ENCODE measurements at regions not wholly inside any gene's neighbourhood (a gene's known extent, or its start where the extent isn't known, plus 50 kb on each side); places are given as distances from the start of the nearest gene placed in this dataset.
A peak's percentile ranks its signal among the peaks of the same experiment; 100 is the strongest.

DNA sequence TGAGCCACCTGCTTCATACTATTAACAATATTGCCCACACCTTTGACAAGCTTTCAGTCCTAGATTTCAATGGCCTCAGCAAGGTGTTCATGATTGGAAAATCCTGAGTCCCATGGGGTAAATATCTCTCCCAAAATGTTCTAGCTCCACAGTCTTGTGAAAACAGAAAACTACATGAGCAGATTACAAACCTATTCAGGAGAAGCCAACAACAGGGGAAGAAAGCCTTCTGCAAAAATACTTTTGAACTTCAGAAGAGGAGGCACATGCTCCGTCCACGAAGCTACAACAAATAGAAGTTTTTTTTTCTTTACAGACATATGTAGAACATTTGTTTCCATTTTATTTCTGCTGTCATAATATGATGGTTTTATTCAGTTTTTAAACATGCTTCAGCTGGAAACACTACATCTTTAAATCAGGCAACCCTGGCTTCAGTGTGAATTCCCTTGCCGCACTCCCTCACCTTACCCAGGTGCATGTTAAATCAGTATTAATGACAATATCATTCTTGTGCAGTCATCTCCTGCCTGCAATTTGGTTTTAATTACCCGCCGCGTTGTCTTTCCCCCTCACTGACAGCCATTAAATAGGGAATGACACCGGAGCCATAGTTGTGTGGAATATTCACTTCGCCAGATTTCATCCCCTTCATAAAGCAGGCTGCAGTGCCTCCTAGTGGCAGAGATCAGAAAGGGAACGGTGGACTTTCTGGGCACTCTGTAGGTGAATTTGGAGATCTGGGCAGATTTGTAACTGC is 725.5 kb upstream of the ARRDC4 start:
- H3K27me3 Mint-ChIP-seq, result no peaks in the 10 kb centered on the region
- no peak for ATAC-seq (ENCODE audit: low read depth in 2 of 2)
- H3K36me3 Mint-ChIP-seq, result no peaks in the 10 kb centered on the region
- no peak overlapping the region for H3K4me3 Mint-ChIP-seq
- no peak overlapping the region for H3K27ac Mint-ChIP-seq
- H3K9me3 Mint-ChIP-seq, result peaks cover 0 to 13% (median 3%) of the 10 kb centered on the region in 7 donors
- H3K4me1 Mint-ChIP-seq, result no peaks in the 10 kb centered on the region
- no peak for DNase-seq

DNA sequence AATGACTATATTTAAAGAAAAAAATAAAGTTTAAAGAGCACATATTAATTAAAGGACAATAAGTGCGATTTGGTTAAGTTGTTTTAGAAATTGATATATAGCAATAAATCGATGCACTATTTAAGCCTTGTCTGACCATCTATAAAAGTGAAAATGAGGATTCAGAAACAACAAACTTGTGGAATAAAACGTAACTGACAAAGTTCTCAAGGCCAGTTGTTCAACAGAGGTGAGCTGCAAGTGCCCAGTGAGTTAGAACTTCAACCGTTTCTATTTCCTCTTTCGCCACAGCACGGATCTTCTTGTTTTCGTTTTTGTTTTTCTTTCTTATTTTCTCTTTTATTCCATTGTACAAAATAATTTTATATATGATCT is 724.9 kb upstream of the ARRDC4 start:
- DNase-seq (no peak), ATAC-seq (ENCODE audit: low read depth in 2 of 2) (no peak)
- Mint-ChIP-seq H3K36me3 (no peaks in the 10 kb centered on the region), H3K4me3 (no peak overlapping the region), H3K27ac (no peak overlapping the region), H3K4me1 (no peaks in the 10 kb centered on the region), H3K9me3 (peaks cover 0 to 13% (median 2%) of the 10 kb centered on the region in 7 donors), H3K27me3 (no peaks in the 10 kb centered on the region)

DNA sequence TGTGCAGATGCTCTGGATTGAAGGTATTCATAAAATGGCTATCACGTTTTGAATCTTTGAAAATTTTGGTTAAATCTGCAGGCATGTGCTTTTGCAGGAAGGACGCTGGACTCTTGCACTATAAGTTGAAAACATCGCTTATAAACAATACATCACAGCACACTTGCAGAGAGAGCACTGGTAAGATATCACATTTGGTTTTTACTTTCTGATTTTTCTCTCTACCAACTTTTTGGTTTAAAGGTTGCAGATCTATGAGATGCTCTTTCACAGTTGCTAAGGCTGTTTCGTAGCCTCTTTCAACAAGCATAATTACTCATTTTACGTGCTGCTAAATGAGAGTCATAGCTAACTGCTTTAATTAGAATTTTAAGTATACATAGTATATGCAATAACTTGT is 724.4 kb upstream of the ARRDC4 start:
- ATAC-seq (ENCODE audit: low read depth in 2 of 2), result no peak
- no peaks in the 10 kb centered on the region for H3K27me3 Mint-ChIP-seq
- H3K9me3 Mint-ChIP-seq, result peaks cover 0 to 13% (median 2%) of the 10 kb centered on the region in 7 donors
- no peaks in the 10 kb centered on the region for H3K36me3 Mint-ChIP-seq
- DNase-seq, result no peak
- no peaks in the 10 kb centered on the region for H3K4me1 Mint-ChIP-seq
- no peak overlapping the region for H3K4me3 Mint-ChIP-seq
- no peak overlapping the region for H3K27ac Mint-ChIP-seq

DNA sequence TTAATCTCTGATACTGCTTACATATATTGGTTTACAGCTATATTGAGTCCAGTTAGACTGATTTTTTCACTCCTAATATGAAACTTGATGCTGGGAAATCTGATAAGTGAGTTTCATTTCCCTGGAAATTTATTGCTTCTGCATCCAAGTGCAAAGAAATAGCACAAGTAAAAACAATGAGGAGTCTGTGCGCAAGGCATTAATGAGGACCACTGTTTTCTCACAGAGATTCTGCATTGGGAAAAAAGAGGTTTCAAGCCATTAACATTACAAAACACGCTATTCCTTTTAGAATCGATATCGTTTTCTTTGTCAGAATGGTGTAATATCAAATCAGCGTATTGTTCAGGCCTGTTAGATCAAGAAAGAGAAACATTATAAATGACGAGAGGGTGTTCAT is 723.3 kb upstream of the ARRDC4 start:
- Mint-ChIP-seq H3K36me3 (no peaks in the 10 kb centered on the region), H3K9me3 (peaks cover 0 to 13% (median 2%) of the 10 kb centered on the region in 7 donors), H3K27me3 (no peaks in the 10 kb centered on the region), H3K27ac (no peak overlapping the region), H3K4me1 (no peaks in the 10 kb centered on the region), H3K4me3 (no peak overlapping the region)
- DNase-seq, result no peak
- ATAC-seq (ENCODE audit: low read depth in 2 of 2), result no peak

DNA sequence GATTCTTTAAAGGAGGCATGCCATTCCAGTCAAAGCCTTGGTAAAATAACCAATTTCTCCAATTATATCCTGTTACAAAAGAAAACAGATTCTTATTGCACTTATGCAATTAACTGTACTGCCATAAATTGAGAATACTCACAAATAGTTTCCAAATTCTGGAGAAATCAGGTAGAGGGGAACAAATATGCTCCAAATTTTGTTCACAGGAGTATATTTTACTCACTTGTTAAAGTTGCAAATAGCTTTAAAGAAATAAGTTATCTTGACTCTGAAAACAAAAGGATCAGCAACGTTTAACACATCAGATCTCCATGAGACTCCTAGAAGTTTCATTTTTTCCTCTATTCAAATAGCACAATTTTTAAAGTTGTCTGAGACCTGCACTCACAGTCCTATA is 712.1 kb upstream of the ARRDC4 start:
- ATAC-seq (ENCODE audit: low read depth in 2 of 2), result no peak
- DNase-seq, result no peak
- no peak overlapping the region for H3K27ac Mint-ChIP-seq
- no peaks in the 10 kb centered on the region for H3K36me3 Mint-ChIP-seq
- H3K4me3 Mint-ChIP-seq, result no peak overlapping the region
- peaks cover 2 to 32% (median 14%) of the 10 kb centered on the region in 7 donors for H3K9me3 Mint-ChIP-seq
- no peaks in the 10 kb centered on the region for H3K27me3 Mint-ChIP-seq
- no peaks in the 10 kb centered on the region for H3K4me1 Mint-ChIP-seq

DNA sequence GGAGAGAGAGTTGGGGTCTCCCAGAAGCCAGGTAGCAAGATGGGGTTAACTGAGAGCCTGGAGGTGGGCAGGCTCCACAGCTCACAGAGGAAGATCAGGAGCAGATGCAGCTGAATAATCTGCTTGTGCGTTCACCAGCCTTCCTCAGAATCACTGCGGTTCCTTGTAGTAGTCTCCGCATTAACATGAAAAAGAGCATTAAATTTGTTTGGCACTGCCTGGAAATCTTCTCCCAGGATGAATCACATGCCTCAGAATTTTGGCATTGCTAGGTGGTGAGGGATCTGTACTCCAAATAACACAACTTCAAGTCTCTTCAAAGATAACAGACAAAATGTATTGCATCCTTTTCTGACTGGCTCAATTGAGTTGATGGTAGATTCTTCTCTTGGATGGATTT is 700.6 kb upstream of the ARRDC4 start:
- Mint-ChIP-seq H3K4me1 (no peaks in the 10 kb centered on the region), H3K4me3 (no peak overlapping the region), H3K27ac (peak overlapping the region in 1 of 6 donors; percentile 66), H3K36me3 (no peaks in the 10 kb centered on the region), H3K9me3 (peaks cover 0 to 20% (median 8%) of the 10 kb centered on the region in 7 donors), H3K27me3 (no peaks in the 10 kb centered on the region)
- ATAC-seq (ENCODE audit: low read depth in 2 of 2) (no peak), DNase-seq (no peak)

DNA sequence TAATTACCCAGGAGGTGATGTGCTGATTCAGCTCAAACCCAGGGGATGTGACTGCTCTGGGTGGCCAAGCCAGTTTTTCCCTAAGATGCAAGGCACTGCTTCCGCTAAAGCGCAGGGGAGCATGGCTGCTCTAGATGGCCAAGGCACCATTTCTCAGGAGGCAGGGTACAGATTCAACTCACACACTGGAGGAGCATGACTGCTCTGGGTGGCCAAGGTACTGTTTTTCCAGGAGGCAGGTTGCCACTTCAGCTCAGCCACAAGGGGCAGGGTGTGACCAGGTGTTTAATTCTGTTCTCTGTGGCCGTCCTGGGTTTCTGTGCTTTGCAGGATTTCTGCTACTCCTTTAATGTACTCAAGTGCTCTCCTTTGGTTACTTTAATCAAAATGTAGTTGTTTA is 659.3 kb upstream of the ARRDC4 start:
- no peaks in the 10 kb centered on the region for H3K27me3 Mint-ChIP-seq
- no peaks in the 10 kb centered on the region for H3K4me1 Mint-ChIP-seq
- no peak overlapping the region for H3K4me3 Mint-ChIP-seq
- H3K36me3 Mint-ChIP-seq, result no peaks in the 10 kb centered on the region
- H3K27ac Mint-ChIP-seq, result no peak overlapping the region
- DNase-seq (no peak), ATAC-seq (ENCODE audit: low read depth in 2 of 2) (no peak)
- peaks cover 0 to 3% (median 0%) of the 10 kb centered on the region in 7 donors for H3K9me3 Mint-ChIP-seq

DNA sequence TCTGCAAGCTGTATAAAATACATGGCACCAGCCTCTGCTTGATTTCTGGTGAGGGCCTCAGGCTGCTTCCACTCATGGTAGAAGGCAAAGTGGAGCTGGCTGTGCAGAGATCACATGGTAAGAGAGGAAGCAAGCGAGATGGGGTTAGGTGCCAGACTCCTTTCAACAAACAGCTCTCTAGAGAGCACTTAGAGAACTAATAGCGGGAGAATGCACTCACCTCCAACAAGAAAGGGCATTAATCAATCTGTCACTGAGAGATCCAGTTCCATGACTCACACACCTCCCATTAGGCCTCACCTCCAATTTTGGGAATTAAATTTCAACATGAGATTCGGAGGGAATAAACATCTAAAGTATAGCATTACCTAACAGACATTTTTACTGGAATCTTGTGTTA is 644.1 kb upstream of the ARRDC4 start:
- ATAC-seq (ENCODE audit: low read depth in 2 of 2) (no peak), DNase-seq (no peak)
- H3K4me1 Mint-ChIP-seq, result no peaks in the 10 kb centered on the region
- H3K27me3 Mint-ChIP-seq, result no peaks in the 10 kb centered on the region
- no peak overlapping the region for H3K27ac Mint-ChIP-seq
- peaks cover 0 to 11% (median 8%) of the 10 kb centered on the region in 7 donors for H3K9me3 Mint-ChIP-seq
- H3K4me3 Mint-ChIP-seq, result no peak overlapping the region
- H3K36me3 Mint-ChIP-seq, result no peaks in the 10 kb centered on the region

DNA sequence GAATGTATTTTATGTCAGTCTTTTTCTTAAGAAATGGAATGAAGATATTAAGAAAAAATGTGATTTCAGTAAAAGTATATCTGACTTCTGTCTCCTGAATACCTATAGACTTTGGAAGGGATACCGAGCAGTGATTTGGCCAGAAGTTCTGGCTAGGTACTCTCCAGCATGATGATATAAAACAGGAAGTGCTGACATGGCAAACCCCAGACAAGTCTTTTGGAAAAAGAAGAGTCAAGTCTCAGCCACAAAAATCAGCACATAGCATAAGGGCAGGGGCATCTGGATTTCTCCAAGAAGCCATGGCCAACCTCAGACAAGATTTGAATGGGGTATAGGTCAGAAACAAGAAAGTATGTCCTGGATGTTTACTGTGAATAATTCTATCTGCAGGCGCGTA is 643.3 kb upstream of the ARRDC4 start:
- Mint-ChIP-seq H3K4me1 (no peaks in the 10 kb centered on the region), H3K27me3 (no peaks in the 10 kb centered on the region), H3K27ac (no peak overlapping the region), H3K36me3 (no peaks in the 10 kb centered on the region), H3K4me3 (no peak overlapping the region), H3K9me3 (peaks cover 0 to 11% (median 8%) of the 10 kb centered on the region in 7 donors)
- DNase-seq (no peak), ATAC-seq (ENCODE audit: low read depth in 2 of 2) (no peak)

DNA sequence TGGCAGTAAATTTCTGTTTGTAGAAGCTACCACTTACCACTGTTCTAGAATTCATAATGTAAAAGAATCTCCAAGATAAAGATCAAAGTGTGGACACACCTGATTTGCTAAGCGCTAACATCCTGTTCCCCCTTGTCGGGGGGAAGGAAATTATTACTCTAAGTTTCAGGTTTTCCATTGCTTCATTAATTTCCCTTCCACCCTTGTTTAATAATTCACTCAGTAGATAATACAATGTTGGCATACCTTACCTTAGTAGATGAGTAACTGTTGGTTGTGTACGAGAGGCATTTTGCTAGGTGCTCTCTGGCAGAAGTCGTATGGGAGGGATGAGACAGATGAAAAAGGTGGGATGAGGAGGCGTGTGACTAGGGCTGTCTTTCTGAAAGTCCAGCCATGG is 641.2 kb upstream of the ARRDC4 start:
- Mint-ChIP-seq H3K4me1 (no peaks in the 10 kb centered on the region), H3K36me3 (no peaks in the 10 kb centered on the region), H3K27me3 (no peaks in the 10 kb centered on the region), H3K9me3 (peaks cover 0 to 17% (median 8%) of the 10 kb centered on the region in 7 donors), H3K4me3 (no peak overlapping the region), H3K27ac (no peak overlapping the region)
- ATAC-seq (ENCODE audit: low read depth in 2 of 2), result no peak
- DNase-seq, result no peak

DNA sequence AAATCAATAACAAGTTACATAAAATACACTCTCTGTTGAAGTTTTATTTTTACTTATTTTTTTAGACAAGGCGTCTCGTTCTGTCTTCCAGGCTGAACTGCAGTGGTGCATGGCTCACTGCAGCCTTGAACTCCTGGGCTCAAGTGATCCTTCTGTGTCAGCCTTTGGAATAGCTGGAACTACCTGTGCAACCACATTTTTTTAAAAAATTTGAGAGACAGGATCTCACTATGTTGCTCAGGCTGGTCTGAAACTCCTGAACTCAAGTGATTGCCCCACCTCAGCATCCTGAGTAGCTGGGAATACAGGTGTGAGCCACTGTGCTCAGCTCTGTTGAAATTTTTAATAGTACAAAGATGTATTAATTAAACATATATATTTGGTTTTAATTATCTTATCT is 614.3 kb upstream of the ARRDC4 start:
- Mint-ChIP-seq H3K36me3 (no peaks in the 10 kb centered on the region), H3K9me3 (peaks cover 0 to 17% (median 3%) of the 10 kb centered on the region in 7 donors), H3K27ac (no peak overlapping the region), H3K27me3 (no peaks in the 10 kb centered on the region), H3K4me1 (no peaks in the 10 kb centered on the region), H3K4me3 (no peak overlapping the region)
- no peak for DNase-seq
- no peak for ATAC-seq (ENCODE audit: low read depth in 2 of 2)

DNA sequence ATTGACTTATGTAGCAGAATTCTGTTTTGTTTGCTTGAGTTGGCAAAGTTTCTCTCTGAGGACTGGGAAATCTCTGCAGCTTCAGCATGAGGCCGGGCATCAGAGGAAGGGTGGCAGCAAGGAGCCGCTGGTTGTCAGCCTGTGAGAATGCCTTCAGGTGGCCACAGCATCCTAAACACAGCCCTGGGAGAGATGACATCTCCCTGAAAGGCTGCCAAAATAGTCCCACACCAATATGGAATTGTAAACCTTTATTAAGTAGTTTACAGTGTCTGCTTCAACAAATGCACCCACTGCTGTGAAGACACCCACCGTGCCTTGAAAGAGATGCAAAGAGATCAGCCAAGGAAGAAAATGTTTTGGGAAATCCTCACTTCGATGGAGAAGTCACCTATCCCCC is 609.7 kb upstream of the ARRDC4 start:
- Mint-ChIP-seq H3K36me3 (no peaks in the 10 kb centered on the region), H3K27me3 (no peaks in the 10 kb centered on the region), H3K4me1 (no peaks in the 10 kb centered on the region)

DNA sequence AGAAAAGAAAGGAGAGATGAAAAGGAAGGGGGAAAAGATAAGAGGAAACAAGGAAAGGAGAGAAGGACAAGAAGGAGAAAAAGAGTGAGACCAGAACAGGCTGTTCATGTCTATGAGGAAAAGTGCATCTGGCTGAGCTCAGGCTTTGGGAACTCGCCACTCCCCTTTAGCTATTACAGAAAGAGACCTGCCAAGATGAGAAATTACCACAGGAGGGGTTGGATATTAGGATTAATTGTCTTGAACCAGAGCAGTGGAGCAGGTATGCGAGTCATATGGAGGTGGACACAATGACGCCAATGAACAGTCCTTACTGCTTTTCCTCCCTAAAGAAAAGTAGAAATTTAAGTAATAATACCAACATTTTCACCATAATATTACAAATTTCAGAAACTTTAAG is 577.0 kb upstream of the ARRDC4 start:
- Mint-ChIP-seq H3K27ac (no peak overlapping the region), H3K27me3 (no peaks in the 10 kb centered on the region), H3K9me3 (peaks cover 0 to 14% (median 2%) of the 10 kb centered on the region in 7 donors), H3K36me3 (no peaks in the 10 kb centered on the region), H3K4me1 (no peaks in the 10 kb centered on the region), H3K4me3 (no peak overlapping the region)
- ATAC-seq (ENCODE audit: low read depth in 2 of 2), result no peak
- no peak for DNase-seq

More for the DNA sequence above, 609.7 kb upstream of the ARRDC4 start:
- no peak overlapping the region for H3K4me3 Mint-ChIP-seq
- peaks cover 0 to 16% (median 2%) of the 10 kb centered on the region in 7 donors for H3K9me3 Mint-ChIP-seq
- no peak overlapping the region for H3K27ac Mint-ChIP-seq
- ATAC-seq (ENCODE audit: low read depth in 2 of 2), result no peak
- DNase-seq, result no peak

DNA sequence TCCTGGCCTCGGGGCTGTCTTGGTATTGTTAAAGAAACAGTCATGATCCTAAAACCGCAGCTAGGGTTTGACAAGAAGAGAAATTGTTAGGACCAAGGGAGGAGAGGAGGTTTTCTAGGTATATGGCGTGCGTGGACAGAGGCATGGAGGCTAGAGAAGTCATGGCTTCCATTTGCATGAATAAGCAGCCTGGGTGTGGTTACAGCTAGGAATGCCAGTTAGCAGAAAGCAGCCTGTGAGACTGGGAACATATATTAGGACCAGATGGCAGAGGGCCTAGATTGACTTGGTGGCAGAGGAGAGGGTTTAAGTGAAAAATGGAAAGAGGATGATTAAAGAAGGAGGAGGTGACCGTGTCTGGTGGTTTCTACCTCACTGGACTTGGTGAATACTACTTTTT is 573.6 kb upstream of the ARRDC4 start:
- Mint-ChIP-seq H3K4me3 (no peak overlapping the region), H3K27me3 (no peaks in the 10 kb centered on the region), H3K27ac (no peak overlapping the region), H3K9me3 (peaks cover 0 to 14% (median 2%) of the 10 kb centered on the region in 7 donors), H3K4me1 (no peaks in the 10 kb centered on the region), H3K36me3 (no peaks in the 10 kb centered on the region)
- DNase-seq (no peak), ATAC-seq (ENCODE audit: low read depth in 2 of 2) (no peak)

DNA sequence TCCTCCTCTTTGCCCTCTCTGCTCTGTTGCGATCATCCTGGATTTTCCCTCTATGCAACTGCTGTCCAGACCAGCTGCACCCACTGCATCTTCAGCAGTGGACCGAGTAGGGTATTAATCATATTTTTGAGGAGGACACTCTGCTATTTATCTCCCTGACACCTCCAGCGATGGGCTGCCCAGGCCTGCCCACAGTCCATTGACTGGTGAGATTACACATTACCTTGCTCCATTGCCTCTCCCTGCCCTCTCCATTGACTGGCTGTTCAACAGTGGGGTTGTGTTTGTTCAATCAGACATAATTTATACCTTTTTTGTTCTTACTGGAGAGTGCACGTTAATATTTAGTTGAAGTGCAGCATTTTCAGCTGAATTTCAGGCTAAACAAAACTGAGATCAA is 559.3 kb upstream of the ARRDC4 start:
- ATAC-seq (ENCODE audit: low read depth in 2 of 2), result no peak
- Mint-ChIP-seq H3K4me1 (no peaks in the 10 kb centered on the region), H3K4me3 (peak overlapping the region in 1 of 8 donors; percentile 48), H3K27me3 (no peaks in the 10 kb centered on the region), H3K36me3 (no peaks in the 10 kb centered on the region), H3K9me3 (peaks cover 0 to 12% (median 5%) of the 10 kb centered on the region in 7 donors), H3K27ac (no peak overlapping the region)
- no peak for DNase-seq

Measured in naive B cell (primary cell).